Keratinocyte (primary cell): ENCODE measurements at regions not wholly inside any gene's neighbourhood (a gene's known extent, or its start where the extent isn't known, plus 50 kb on each side); places are given as distances from the start of the nearest gene placed in this dataset.

Source experiments
- EZH2 ChIP-seq: IDR thresholded peaks from one replicate; pipeline ENCODE4 v1.6.1; 2012; ENCODE audit warnings: inconsistent platforms, mild to moderate bottlenecking, low read length, moderate library complexity
- TF ChIP-seq, protein P1 (sequence below), 3 experiments: IDR thresholded peaks in 1 of 3; conservative IDR thresholded peaks in 1 of 3; optimal IDR thresholded peaks in 1 of 3; 2 replicates in 2 of 3; 3 replicates in 1 of 3; pipeline versions ENCODE3 to v1.5.1; 2011; ENCODE audit warnings: low read length in 3 of 3, mild to moderate bottlenecking in 3 of 3, moderate library complexity in 2 of 3, control low read depth in 1 of 3, inconsistent platforms in 1 of 3; ENCODE audit not compliant: insufficient read depth in 2 of 3; ENCODE audit errors: extremely low read depth in 1 of 3

GRCh38 chr2:109685453-109685852 is 71.3 kb downstream of the SOWAHC start:
- TF ChIP-seq, protein P1, sequence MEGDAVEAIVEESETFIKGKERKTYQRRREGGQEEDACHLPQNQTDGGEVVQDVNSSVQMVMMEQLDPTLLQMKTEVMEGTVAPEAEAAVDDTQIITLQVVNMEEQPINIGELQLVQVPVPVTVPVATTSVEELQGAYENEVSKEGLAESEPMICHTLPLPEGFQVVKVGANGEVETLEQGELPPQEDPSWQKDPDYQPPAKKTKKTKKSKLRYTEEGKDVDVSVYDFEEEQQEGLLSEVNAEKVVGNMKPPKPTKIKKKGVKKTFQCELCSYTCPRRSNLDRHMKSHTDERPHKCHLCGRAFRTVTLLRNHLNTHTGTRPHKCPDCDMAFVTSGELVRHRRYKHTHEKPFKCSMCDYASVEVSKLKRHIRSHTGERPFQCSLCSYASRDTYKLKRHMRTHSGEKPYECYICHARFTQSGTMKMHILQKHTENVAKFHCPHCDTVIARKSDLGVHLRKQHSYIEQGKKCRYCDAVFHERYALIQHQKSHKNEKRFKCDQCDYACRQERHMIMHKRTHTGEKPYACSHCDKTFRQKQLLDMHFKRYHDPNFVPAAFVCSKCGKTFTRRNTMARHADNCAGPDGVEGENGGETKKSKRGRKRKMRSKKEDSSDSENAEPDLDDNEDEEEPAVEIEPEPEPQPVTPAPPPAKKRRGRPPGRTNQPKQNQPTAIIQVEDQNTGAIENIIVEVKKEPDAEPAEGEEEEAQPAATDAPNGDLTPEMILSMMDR (optimal IDR thresholded peaks at IDR 0.05 in 1 of 3, IDR thresholded peaks at IDR 0.05 in 1 of 3, conservative IDR thresholded peaks at IDR 0.05 in 1 of 3; ENCODE audit: extremely low read depth in 1 of 3, insufficient read depth in 2 of 3, low read length in 3 of 3), result no peak
- no peak for TF ChIP-seq EZH2
